Smooth muscle cell (in vitro differentiated cells): ENCODE measurements at regions not wholly inside any gene's neighbourhood (a gene's known extent, or its start where the extent isn't known, plus 50 kb on each side); places are given as distances from the start of the nearest gene placed in this dataset.
"Not testable (repeated sequence)": the region's sequence is repeated elsewhere in the genome, so short reads cannot be mapped to it uniquely, and the experiment has no call there.

Experiments
- DNase-seq: peaks from one replicate; lab custom pipeline; 2025; ENCODE audit not compliant: unreplicated experiment; lab: John Stamatoyannopoulos, UW
- H2AFZ ChIP-seq: fragments of 200-600 bp; sonication (generic); 2 replicates; pipeline ENCODE4 v1.6.0; 2016; ENCODE audit warnings: antibody characterized with exemption, low read depth, mild to moderate bottlenecking
- H3F3A ChIP-seq: fragments of 200-600 bp; sonication (generic); 2 replicates; pipeline ENCODE4 v1.6.0; 2017; ENCODE audit warnings: antibody characterized with exemption, low read depth
- H3K27ac ChIP-seq: fragments of 200-600 bp; sonication (generic); 2 replicates; pipeline ENCODE4 v1.5.1; 2016; ENCODE audit warnings: low read depth, mild to moderate bottlenecking
- H3K27me3 ChIP-seq: fragments of 200-600 bp; sonication (generic); 2 replicates; pipeline ENCODE4 v1.6.1; 2016; ENCODE audit warnings: low read depth, mild to moderate bottlenecking
- H3K36me3 ChIP-seq: fragments of 200-600 bp; sonication (generic); 2 replicates; pipeline ENCODE4 v1.5.1; 2016; ENCODE audit warnings: low read depth
- H3K4me1 ChIP-seq: fragments of 200-600 bp; sonication (generic); 2 replicates; pipeline ENCODE4 v1.5.1; 2016; ENCODE audit warnings: low read depth
- H3K4me2 ChIP-seq: fragments of 200-600 bp; sonication (generic); 2 replicates; pipeline ENCODE4 v1.6.0; 2016; ENCODE audit warnings: mild to moderate bottlenecking
- H3K4me3 ChIP-seq: fragments of 200-600 bp; sonication (generic); 2 replicates; pipeline ENCODE4 v1.5.1; 2016; ENCODE audit warnings: mild to moderate bottlenecking
- H3K79me2 ChIP-seq: fragments of 200-600 bp; sonication (generic); 2 replicates; pipeline ENCODE4 v1.6.0; 2016; ENCODE audit warnings: low read depth, mild to moderate bottlenecking
- H3K9ac ChIP-seq: fragments of 200-600 bp; sonication (generic); 2 replicates; pipeline ENCODE4 v1.6.0; 2016; ENCODE audit warnings: low read depth
- H3K9me3 ChIP-seq: fragments of 200-600 bp; sonication (generic); replicated peaks from 2 replicates; pipeline ENCODE4 v1.5.1; 2016; ENCODE audit warnings: low read depth
- H4K20me1 ChIP-seq: fragments of 200-600 bp; sonication (generic); 2 replicates; pipeline ENCODE4 v1.6.0; 2016; ENCODE audit warnings: low read depth
- CTCF ChIP-seq: fragments of 200-600 bp; sonication (generic); IDR thresholded peaks from 2 replicates; pipeline ENCODE4 v1.5.1; 2017; ENCODE audit warnings: borderline replicate concordance, mild to moderate bottlenecking, antibody characterized with exemption; ENCODE audit not compliant: insufficient read depth, poor library complexity, severe bottlenecking
- WGBS: methylation state at CpG from one replicate; pipeline ENCODE4 v1.1.7; 2016; ENCODE audit warnings: low lambda C conversion rate; 5-methylcytosine and 5-hydroxymethylcytosine counted together

- no peak overlapping the region for H3K9ac ChIP-seq
- no peaks in the 10 kb centered on the region for H3K4me1 ChIP-seq
- H2AFZ ChIP-seq, result no peak overlapping the region
- no peaks in the 10 kb centered on the region for H3K79me2 ChIP-seq
- H3F3A ChIP-seq, result no peaks in the 10 kb centered on the region
- no peak for TF ChIP-seq CTCF
- DNase-seq, result no peak
- H3K36me3 ChIP-seq, result no peaks in the 10 kb centered on the region
- H4K20me1 ChIP-seq, result no peaks in the 10 kb centered on the region
- no peaks in the 10 kb centered on the region for H3K9me3 ChIP-seq
- no peaks in the 10 kb centered on the region for H3K27me3 ChIP-seq
- no peak overlapping the region for H3K4me2 ChIP-seq
- WGBS, result 21% methylated on average over 4 of the region's 4 CpGs
- no peak overlapping the region for H3K27ac ChIP-seq
- H3K4me3 ChIP-seq, result no peak overlapping the region
Measured at GRCh38 chr9:80995759-80996158, 693.6 kb downstream of the TLE1 start.

GRCh38 chr9:80994892-80995291, 694.5 kb downstream of the TLE1 start:
- H3K9me3 ChIP-seq, result no peaks in the 10 kb centered on the region
- no peaks in the 10 kb centered on the region for H3F3A ChIP-seq
- no peaks in the 10 kb centered on the region for H3K36me3 ChIP-seq
- no peaks in the 10 kb centered on the region for H3K79me2 ChIP-seq
- H3K4me2 ChIP-seq, result peak overlapping the region; percentile 40
- H2AFZ ChIP-seq, result no peak overlapping the region
- H4K20me1 ChIP-seq, result no peaks in the 10 kb centered on the region
- H3K4me1 ChIP-seq, result no peaks in the 10 kb centered on the region
- H3K27me3 ChIP-seq, result no peaks in the 10 kb centered on the region
- TF ChIP-seq CTCF, result no peak
- DNase-seq, result no peak
- peak overlapping the region; percentile 63 for H3K27ac ChIP-seq
- 73% methylated on average over 4 of the region's 4 CpGs for WGBS
- no peak overlapping the region for H3K9ac ChIP-seq
- H3K4me3 ChIP-seq, result no peak overlapping the region

- not testable (repeated sequence) for H3K27me3 ChIP-seq, H3K79me2 ChIP-seq, H3K36me3 ChIP-seq, DNase-seq, H3K4me1 ChIP-seq, H3K9ac ChIP-seq, H3F3A ChIP-seq, H3K27ac ChIP-seq, H4K20me1 ChIP-seq, H3K9me3 ChIP-seq, H2AFZ ChIP-seq, H3K4me2 ChIP-seq, H3K4me3 ChIP-seq
- 91% methylated on average over 10 of the region's 10 CpGs for whole genome bisulfite sequencing
Measured at GRCh38 chr9:80985595-80985994, 703.8 kb downstream of the TLE1 start.

- Histone ChIP-seq H3K36me3 (no peaks in the 10 kb centered on the region), H3K9me3 (no peaks in the 10 kb centered on the region), H3K4me2 (no peak overlapping the region), H3K27me3 (no peaks in the 10 kb centered on the region), H3K27ac (no peak overlapping the region), H3K9ac (no peak overlapping the region), H3K79me2 (no peaks in the 10 kb centered on the region), H2AFZ (no peak overlapping the region), H4K20me1 (no peaks in the 10 kb centered on the region), H3F3A (no peaks in the 10 kb centered on the region), H3K4me3 (no peak overlapping the region), H3K4me1 (no peaks in the 10 kb centered on the region)
- no peak for DNase-seq
- 65% methylated on average over 3 of the region's 3 CpGs for WGBS
- TF ChIP-seq CTCF, result no peak
Measured at GRCh38 chr9:80976403-80976802, 712.9 kb downstream of the TLE1 start.

- DNase-seq, H3K4me1 ChIP-seq: not testable (repeated sequence)
- 90% methylated on average over 2 of the region's 2 CpGs for WGBS
Measured at GRCh38 chr9:80970377-80970776, 719.0 kb downstream of the TLE1 start.

More at GRCh38 chr9:80970377-80970776, 719.0 kb downstream of the TLE1 start:
- not testable (repeated sequence) for H2AFZ ChIP-seq, H4K20me1 ChIP-seq, H3K27ac ChIP-seq, H3F3A ChIP-seq, H3K4me2 ChIP-seq, H3K27me3 ChIP-seq, H3K9ac ChIP-seq, H3K36me3 ChIP-seq, H3K79me2 ChIP-seq, H3K9me3 ChIP-seq, H3K4me3 ChIP-seq
